Tibial nerve (tissue), 4 donors: ENCODE measurements at regions not wholly inside any gene's neighbourhood (a gene's known extent, or its start where the extent isn't known, plus 50 kb on each side); places are given as distances from the start of the nearest gene placed in this dataset.

Experiments
- CTCF ChIP-seq, 5 experiments: fragments of 200-600 bp in 3 of 5; fragments of 450-650 bp in 2 of 5; sonication (generic) in 3 of 5; IDR thresholded peaks; one replicate each; pipeline ENCODE4 v1.5.1; 2016 to 2019; ENCODE audit warnings: antibody characterized with exemption in 5 of 5, mild to moderate bottlenecking in 3 of 5, moderate library complexity in 2 of 5
- EP300 ChIP-seq, 2 donors: sonication (generic); formaldehyde crosslinking; IDR thresholded peaks; one replicate each; pipeline ENCODE4 v1.6.1; 2017; ENCODE audit warnings: antibody characterized with exemption in 2 of 2, mild to moderate bottlenecking in 1 of 2
- POLR2A ChIP-seq, 2 donors: fragments of 450-650 bp; IDR thresholded peaks; one replicate each; pipeline ENCODE4 v1.6.1; 2017; ENCODE audit warnings: antibody characterized with exemption in 2 of 2, mild to moderate bottlenecking in 2 of 2, moderate library complexity in 2 of 2

GRCh38 chr22:23504516-23504915 is 75.6 kb downstream of the IGLL1 start:
- TF ChIP-seq POLR2A (IDR thresholded peaks at IDR 0.05): no peak
- TF ChIP-seq CTCF (IDR thresholded peaks at IDR 0.05): no peak
- TF ChIP-seq EP300 (IDR thresholded peaks at IDR 0.05): no peak
